Thyroid gland (tissue), 4 donors: ENCODE measurements at regions not wholly inside any gene's neighbourhood (a gene's known extent, or its start where the extent isn't known, plus 50 kb on each side); places are given as distances from the start of the nearest gene placed in this dataset.

Experiments used
- CTCF ChIP-seq, 6 experiments: fragments of 200-600 bp in 3 of 6; fragments of 450-650 bp in 3 of 6; sonication (generic) in 3 of 6; IDR thresholded peaks; one replicate each; pipeline ENCODE4 v1.5.1; 2016 to 2019; ENCODE audit warnings: antibody characterized with exemption in 6 of 6, mild to moderate bottlenecking in 2 of 6, inconsistent platforms in 1 of 6, moderate library complexity in 1 of 6
- POLR2A ChIP-seq, 2 donors: fragments of 450-650 bp; IDR thresholded peaks; one replicate each; pipeline ENCODE4 v1.6.1; 2017; ENCODE audit warnings: antibody characterized with exemption in 2 of 2, mild to moderate bottlenecking in 2 of 2, moderate library complexity in 1 of 2

DNA sequence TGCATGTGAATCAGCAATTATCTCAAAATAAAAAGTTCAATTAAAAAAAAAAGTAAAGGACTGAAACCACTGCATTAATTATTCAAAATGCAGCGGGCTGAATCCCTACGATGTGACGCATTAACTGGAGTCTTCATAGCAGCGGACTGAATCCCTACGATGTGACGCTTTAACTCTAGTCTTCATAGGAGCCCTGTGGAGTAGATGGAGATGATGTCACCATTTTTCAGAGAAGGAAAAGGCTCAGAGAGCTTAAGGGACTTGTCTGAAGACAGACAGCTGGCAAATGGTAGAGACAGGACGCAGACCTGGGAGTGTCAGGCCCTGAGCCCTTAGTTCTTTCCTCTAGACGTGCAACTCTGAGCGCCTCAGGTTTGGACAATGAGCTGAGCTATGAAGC is 168.0 kb upstream of the MYL2 start:
- TF ChIP-seq CTCF (IDR thresholded peaks at IDR 0.05) (no peak), POLR2A (IDR thresholded peaks at IDR 0.05) (no peak)
